DMS153 treated with DMSO at 0.1 percent for 48 hours (cell line): ENCODE measurements at regions not wholly inside any gene's neighbourhood (a gene's known extent, or its start where the extent isn't known, plus 50 kb on each side); places are given as distances from the start of the nearest gene placed in this dataset.

ENCODE experiments used
- DNase-seq: peaks from one replicate; lab custom pipeline; 2025; ENCODE audit not compliant: unreplicated experiment; lab: John Stamatoyannopoulos, UW

DNA sequence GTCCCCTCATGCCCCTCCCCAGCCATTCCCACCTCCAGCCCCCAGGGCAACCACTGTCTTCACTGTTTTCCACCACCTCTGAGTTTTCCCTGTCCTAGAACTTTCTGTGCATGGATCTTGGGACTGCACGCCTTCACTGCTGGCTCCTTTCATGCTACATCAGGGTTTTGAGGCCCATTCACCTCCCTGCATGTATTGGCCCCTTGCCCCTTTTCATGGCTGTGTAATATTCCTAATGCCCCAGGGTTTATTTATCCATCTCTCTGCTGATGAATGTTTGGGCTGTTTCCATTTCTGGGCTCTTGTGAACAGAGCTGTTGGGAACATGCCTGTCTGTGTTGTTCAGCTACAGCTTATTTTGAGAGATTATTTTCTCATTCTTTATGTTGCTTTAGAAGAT, 205.0 kb downstream of the RBFOX3 start:
- no peak for DNase-seq

DNA sequence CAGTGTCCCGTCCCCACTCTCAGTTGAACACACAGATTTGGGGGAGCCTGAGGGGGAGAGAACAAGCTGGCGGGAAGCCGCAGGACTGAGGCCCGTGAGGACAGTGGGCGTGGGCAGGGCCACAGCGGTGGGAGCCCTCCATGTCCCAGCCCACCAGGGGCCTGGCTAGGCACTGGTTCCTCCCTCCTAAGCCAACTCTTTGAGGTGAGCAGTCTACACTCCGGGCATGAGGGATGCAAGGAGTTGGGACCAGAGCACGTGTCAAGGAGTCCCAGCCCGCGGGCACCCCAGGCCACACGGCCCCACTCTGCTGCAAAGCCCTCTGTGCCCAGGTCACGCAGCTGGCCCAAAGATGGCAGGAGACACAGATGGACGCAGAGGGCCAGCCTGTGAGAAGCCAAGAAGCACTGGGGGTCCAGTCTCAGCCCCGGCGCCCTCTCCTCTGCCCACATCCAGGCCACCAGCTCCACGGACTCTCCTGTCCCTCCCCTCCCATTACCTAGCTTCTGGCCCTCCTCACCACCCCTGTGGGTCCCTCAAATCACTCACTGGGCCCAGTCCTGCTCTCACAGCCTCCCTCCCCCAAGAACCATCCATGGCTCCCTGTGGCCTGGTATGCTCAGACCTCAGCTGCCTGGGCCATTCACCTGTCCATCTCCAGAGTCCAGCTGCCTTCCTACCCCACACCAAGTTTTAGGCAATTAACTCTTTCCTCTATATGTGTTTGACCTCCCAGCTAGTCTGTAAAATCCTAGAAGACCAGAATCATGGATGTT, 206.5 kb downstream of the RBFOX3 start:
- DNase-seq, result no peak

DNA sequence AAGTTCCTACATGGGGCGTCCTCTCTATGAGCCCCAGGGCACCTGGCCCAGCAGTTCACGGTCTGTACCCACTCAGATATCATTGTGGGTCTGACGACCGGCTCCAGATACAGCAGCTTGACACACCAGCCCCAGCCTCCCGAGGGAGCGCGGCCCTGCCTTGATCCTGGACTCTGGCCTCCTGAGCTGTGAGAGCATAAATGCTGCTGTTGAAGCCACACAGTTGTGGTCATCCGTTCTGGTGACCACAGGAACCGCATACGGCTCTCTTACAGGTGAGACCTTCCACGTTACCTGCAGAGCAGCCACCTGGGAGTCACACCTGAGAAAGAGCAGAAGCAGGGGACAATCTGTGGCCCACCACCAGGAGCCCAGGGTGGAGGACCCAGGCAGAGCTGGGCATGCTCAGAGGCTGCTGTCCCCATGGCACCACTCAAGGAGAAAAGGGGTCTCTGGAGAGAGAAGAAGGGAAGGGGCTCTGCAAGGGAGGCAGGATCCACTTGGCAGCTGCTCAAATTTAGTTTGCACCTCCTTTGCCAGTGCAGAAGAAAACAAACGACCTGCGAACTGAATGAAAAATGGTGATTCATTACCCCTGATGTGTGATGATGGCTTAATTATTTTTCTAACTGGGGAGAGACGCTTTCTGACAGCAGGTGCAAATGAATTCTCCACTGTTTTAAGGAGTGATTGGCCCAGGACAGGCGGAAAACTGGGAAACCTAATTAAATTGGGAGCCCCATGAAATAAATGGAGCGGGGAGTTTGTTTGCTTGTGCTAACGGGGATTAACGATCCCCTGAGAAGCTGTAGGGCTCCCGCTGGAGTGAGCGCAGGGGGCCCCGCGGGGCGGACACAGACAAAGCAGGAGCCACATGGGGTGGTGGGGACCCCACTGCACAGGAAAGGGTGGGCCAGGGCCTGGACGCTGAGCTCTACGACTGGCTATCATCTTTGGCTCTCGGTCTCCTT, 208.9 kb downstream of the RBFOX3 start:
- no peak for DNase-seq

DNA sequence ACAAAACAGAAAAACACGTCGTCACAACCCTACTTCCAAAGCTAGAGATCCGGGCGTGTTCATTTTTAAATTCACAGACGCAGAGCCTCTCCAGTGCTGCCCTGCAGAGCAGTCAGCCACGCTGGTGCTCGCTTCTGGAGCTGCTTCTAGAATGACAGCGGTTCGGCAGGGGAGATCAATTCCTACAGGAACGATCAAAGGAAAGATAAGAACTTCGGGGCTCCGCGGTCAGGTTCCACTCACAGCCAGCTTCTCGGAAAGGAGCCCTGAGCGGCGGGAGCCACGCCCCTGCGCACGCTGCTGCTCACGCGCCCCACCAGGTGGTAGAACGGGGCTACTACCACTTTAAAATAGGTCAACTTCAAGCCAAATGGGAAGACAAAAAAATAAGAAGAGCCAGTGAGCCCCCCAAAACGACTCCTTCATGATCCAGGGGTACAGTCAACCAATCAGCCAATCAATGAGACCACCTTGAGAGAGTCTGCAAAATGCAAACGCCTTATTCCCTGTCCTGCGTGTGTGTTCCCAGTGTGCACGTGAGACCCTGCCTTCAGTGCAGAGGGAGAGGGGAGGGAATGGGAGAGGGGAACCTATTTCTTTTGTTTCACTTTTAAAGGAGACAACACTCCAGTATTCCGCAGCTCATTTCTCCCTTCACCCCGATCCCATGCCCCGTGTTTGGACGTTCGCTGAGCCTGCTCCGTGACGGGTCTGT, 209.7 kb downstream of the RBFOX3 start:
- peak; percentile 32 for DNase-seq

DNA sequence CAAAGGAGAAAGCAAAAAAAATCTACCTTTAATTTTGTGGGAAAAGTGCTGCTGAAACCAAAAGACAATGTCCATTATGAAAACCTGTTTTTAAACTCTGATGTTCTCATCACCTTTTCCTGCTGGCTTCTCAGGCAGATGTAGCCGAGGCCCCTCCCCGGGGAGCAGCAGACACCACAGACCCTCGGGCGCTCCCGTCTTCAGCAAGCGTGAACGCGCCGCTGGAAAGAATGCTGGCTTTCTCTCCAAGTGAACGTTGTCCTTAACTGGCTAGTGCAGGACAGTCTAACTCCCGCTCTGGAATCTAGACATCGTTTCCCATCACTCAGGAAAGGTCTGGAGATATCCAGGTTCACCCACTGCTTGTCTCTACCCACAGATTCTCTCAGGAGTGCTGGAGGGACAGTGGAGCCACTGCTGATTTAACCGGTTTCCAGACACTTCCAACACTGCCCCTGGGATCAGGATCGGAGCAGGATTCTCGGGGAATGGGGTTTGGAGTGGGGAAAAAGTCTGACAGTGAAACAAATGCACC, 211.2 kb downstream of the RBFOX3 start:
- no peak for DNase-seq

DNA sequence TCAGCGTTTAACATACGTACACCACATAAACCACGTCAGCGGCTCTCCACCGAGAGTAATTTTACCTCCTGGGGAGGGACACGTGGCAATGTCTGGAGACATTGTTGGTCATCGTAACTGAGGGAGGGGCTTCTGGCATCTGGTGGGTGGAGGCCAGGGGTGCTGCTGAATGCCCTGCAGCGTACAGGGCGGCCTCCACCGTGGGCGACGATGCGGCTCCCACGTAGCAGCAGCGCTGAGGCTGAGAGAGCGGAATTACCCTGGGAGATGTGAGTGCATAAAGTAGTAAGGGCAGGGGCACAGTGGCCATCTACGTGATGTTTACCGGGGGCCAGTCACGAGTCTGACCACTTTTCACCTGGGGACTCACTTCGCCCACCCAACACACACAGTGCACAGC, 212.4 kb downstream of the RBFOX3 start:
- DNase-seq, result no peak

DNA sequence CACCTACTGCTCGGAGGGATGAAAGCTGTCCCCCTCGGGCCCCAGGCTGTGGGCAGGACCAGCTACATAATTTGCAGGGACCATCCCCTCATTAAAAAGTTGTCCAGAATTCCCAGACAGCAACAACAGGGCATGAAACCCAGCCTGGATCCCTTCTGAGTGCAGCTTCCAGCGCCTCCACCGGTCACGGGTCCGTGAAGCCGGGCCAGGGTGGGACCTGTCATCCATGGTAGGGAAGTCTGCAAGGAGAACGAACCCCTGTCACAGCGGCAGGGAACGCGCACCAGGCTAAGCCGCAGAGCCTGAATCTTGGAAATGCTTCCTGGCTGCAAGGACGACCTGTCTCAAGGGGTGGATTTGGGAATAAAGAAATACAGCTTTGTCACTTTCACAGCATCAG, 214.2 kb downstream of the RBFOX3 start:
- no peak for DNase-seq

DNA sequence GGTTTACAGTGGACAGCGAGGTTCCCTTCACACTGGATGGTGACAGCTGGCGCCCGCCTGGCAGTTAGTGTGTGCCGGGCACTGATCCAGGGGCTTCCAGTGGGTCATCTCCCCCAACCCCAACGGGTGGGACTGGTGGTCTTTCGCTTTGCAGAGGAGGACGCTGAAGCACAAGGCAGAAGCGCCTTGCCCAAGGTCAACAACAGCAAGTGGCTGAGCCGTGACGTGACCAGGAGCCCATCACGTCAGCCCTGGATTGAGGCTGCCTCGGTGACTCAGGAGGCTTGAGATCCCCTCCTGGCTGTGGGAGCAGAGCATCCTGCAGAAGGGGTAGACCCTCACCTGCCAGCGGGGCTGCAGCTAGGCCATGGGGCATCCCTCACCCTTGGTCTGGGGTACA, 215.3 kb downstream of the RBFOX3 start:
- no peak for DNase-seq

DNA sequence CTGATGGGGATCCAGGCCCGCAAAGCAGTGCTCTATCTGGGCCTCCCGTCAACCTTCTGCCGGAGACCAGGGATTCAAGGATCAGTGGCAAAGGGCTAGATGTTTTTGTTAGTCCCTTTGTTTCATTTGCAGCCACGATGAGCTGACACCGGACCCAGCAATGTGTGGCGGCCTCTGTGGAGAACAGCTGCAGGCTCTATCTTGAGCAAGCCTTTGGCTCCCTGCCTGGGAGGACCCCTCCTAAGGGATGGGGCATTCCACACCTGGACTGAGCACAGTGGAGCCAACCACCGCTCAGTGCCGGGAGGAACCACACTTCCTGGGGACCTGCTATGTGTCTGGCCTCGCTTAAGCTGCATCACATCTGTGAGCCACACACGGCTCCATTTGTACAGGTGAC, 215.8 kb downstream of the RBFOX3 start:
- DNase-seq, result no peak

DNA sequence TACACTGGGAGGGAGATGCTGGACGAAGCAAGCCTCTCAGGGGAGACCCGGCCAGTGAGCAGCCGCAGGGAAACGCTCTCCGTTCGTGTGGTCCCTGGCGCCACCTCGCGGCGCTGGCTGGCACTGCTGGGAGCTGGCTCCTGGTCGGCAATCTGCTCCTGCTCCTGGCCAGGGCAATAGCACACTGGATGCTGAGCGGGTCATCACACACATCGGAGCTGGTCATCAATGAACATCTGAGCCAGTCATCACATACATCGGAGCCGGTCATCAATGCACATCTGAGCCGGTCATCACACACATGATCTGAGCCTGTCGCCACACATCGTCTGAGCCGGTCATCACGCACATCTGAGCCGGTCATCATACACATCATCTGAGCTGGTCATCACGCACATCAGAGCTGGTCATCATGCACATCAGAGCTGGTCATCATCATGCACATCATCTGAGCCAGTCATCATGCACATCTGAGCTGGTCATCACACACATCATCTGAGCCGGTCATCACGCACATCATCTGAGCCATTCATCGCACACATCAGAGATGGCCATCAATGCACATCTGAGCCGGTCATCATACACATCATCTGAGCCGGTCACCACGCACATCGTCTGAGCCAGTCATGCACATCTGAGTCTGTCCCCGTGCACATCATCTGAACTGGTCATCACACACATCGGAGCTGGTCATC, 217.3 kb downstream of the RBFOX3 start:
- DNase-seq, result peak; percentile 27

DNA sequence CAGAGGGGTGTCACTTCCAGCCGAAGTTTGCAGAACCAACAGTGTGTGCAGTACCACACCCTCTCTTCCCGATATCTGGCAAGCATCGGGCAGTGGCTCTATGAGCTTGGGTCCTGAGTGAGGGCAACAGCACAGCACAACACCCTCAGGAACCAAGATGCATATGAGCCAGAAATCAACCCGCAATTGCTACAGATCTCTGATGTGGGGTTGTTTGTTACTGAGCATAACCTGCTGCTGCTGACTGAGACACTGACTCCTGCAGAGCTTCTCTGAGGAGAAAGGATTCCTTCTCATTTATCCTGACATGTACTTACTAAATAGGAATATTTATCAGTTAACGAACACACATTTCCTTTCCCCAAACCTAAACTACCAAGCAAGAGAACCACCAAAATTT, 218.3 kb downstream of the RBFOX3 start:
- no peak for DNase-seq

DNA sequence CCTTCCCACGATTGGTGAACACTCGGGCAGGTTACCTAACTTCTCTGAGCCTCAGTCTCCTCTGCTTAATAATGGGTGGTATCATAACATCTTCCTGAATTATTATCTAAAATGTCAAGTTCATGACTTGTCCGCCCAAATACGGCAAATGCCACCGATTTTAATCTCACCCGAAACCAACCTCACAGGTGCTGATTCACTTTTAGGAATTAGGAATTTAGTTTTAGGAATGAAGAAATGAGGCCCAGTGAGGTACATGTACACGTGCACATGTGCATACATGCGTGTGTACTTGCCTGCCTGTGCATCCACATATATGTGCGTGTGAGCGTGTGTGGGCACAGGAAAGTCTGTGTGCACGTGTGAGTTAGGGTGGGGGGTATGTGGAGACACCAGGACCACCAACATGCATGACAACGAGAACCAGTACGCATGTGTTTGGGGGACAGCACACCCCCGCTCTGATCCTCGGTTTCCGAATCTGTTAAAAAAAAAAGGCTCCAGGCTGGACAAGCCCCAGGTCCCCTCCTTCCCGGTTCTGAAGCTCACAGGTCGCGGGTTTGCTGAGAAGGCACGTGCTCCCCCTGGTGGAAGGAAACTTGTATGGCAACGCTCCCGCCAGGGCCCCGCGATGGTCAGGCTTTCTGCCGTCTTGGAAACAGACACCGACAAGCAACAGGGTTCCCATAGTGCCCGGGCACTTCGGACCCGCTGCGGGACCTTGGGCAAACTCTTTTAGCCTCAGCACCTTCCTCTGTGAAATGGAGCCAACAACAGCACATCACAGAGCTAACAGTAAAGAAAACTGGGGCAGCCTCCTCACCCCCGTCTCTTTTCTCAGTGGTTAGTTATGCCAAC, 219.2 kb downstream of the RBFOX3 start:
- peak; percentile 55 for DNase-seq

DNA sequence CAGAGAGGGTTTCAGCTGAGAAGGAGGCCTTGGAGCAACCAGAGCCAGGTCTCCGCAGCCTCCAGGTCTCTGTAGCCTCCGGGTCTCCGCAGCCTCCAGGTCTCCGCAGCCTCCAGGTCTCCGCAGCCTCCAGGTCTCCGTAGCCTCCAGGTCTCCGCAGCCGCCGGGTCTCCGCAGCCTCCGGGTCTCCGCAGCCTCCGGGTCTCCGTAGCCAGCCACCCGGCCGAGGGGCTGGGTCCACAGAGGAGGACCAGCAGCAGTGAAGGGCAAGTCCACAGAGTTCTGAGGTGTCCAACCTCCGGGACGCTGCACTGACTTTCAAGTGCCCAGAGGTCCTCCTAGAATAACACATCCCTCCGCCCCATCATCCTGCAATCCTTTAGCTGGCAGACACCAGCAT, 221.0 kb downstream of the RBFOX3 start:
- DNase-seq, result no peak

DNA sequence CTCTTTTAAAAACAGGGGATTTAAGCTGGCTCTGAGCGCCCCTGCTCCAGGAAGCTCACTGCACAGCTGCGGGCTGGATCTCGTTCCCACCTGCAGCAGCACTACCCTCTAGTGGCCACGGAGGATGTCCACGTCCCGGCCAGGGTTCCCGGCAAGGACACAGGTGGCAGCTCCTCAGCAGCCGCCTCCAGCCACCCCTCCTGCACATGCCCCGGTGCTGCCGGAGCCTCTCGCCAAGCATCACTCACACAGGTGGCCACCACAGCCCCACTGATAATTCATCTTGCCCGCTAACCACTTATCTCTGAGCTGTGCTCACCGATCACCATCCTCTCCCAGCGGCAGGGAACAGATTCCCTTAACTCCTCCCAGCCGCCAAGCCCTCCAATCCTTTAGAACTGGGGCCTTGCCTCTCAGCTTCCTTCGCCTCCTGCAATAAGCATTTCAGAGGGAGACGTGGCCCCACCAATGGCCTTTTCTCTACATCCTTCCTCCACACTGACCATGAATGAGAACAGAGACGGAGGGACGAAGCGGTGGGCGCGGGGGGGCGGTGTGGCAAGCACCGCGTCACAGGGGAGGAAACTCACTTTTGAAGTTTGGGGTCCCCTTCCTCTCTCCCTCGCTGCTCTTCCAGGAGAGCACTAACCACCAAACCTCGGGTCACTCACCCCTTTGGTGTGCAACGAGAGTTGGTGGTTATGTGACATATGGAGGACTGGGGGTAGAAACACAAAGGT, 222.1 kb downstream of the RBFOX3 start:
- peak; percentile 42 for DNase-seq

DNA sequence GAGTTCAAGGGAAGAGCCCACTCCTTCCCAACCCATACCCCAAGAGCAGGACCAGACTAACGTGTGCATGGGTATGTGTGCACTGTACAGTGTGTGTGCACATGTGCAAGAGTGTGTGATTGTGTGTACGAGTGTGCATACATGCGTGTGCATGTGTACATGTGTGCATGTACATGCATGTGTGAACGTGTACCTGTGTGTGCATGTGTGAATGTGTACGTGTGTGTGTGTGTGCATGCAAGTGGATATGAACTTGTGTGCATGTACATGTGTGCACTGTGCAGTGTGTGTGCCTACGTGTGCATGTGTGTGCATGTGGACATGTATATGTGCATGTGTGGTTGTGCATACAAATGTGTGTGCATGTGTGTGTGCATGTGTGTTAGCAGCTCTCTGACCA, 223.1 kb downstream of the RBFOX3 start:
- DNase-seq, result no peak

DNA sequence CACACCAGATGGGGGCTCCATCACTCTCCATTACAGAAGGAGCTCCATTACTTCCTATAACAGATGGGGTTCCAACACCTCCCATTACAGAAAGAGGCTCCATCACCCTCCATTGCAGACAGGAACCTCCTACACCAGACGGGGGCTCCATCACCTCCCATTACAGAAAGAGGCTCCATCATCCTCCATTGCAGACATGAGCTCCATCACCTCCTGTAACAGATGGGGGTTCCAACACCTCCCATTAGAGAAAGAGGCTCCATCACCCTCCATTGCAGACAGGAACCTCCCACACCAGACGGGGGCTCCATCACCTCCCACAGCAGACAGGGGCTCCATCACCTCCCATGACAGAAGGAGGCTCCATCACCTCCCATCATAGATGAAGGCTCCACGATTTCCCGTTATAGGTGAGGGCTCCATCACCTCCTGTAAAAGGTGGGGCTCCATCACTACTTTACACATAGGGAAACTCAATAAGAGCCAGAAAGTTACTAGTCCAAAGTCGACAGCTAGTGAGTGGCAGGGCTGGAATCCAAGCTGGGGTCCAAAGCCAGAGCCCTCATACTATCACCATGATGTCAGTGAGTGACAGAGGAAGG, 224.8 kb downstream of the RBFOX3 start:
- no peak for DNase-seq

DNA sequence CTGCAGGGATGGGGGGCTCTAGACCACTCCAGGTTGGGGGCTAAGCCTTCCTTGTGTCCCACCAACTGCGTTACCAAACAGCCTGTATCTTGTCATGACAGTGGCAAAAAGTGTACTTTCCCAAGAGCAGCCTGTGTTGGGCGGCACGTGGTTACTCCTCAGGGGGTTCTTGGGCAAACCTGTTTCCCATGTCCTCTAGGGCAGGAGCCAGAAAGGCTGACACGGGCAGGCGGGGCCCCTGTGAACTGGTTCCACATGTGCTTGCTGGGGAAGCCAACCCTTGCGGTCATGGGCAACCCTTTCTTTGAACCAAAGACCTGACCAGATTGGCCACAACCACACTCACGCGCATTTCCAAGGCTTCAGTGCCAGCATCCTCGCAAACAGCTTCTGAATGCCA, 228.5 kb downstream of the RBFOX3 start:
- no peak for DNase-seq

DNA sequence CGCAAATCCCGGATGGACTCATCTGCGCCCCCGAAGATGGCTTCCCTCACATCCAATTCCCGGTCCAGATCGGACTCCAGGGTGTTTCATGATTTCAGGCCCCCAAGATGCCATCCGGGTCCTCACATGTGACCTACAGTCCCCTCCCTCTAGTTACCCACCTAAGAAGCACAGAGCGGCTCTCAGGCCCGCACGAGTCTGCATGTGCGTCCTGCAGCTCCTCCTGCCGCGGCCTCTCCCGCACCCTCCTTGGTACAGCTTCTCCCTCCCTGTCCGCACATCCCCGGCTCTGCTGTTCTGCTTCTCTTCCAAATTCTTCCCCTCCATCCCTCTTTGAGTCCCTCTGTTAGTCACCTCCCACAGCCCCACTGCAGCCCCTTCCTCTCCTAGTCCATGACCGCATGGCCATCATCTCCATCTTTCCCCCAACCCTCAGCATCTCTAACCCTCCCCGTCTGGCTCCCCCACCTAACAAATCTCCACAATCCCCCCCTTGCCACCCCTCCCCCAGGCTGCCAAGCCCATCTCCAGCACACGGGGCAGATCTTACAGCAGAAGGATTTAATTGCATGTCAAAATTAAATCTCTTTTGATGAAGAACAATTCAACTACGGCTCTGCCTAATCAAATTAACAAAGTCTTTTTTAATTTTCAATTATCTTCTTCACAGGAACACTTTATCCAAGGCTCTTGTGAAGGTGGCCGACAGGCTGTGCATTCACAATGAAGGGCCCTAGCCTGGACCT, 231.0 kb downstream of the RBFOX3 start:
- no peak for DNase-seq
